ENCODE measurements at regions not wholly inside any gene's neighbourhood (a gene's known extent, or its start where the extent isn't known, plus 50 kb on each side); places are given as distances from the start of the nearest gene placed in this dataset.

- TF ChIP-seq HDAC2 (IDR thresholded peaks at IDR 0.05; ENCODE audit: borderline replicate concordance in 1 of 2, low read depth in 2 of 2, low read length in 2 of 2), result no peak
Observed at GRCh38 chr5:116361979-116362577, 212.5 kb downstream of the SEMA6A start (continued).

Measured in H1 (cell line).